HG03196 (cell line): ENCODE measurements at regions not wholly inside any gene's neighbourhood (a gene's known extent, or its start where the extent isn't known, plus 50 kb on each side); places are given as distances from the start of the nearest gene placed in this dataset.

ENCODE experiments used
- ATAC-seq: cut with Tn5 transposase; IDR thresholded peaks from one replicate; pipeline ENCODE4 v1.9.1; 2021; ENCODE audit not compliant: unreplicated experiment

- ATAC-seq, result no peak
These were observed 70.6 kb upstream of the EYA4 start for GRCh38 chr6:133170602-133171001.

GRCh38 chr6:133171989-133172604, 69.1 kb upstream of the EYA4 start:
- no peak for ATAC-seq

- ATAC-seq, result no peak
These were observed 67.9 kb upstream of the EYA4 start for GRCh38 chr6:133173276-133173675.

GRCh38 chr6:133179481-133179880, 61.7 kb upstream of the EYA4 start:
- ATAC-seq, result no peak

- no peak for ATAC-seq
These were observed 57.5 kb upstream of the EYA4 start for GRCh38 chr6:133183691-133184090.

- ATAC-seq, result no peak
These were observed 56.3 kb upstream of the EYA4 start for GRCh38 chr6:133184798-133185372.

GRCh38 chr6:133185731-133186130, 55.4 kb upstream of the EYA4 start:
- ATAC-seq, result no peak

- ATAC-seq, result no peak
These were observed 54.0 kb upstream of the EYA4 start for GRCh38 chr6:133187114-133187513.

- no peak for ATAC-seq
These were observed 53.3 kb upstream of the EYA4 start for GRCh38 chr6:133187657-133188453.

- no peak for ATAC-seq
These were observed 50.2 kb upstream of the EYA4 start for GRCh38 chr6:133190912-133191311.

GRCh38 chr6:133191323-133191722, 49.8 kb upstream of the EYA4 start:
- no peak for ATAC-seq
